Stomach smooth muscle (tissue), 2 donors: ENCODE measurements at regions not wholly inside any gene's neighbourhood (a gene's known extent, or its start where the extent isn't known, plus 50 kb on each side); places are given as distances from the start of the nearest gene placed in this dataset.

Source experiments
- H3K27ac ChIP-seq: one replicate; pipeline ENCODE4 v1.7.0; 2013; ENCODE audit warnings: mild to moderate bottlenecking, low read length, inconsistent platforms
- H3K27me3 ChIP-seq, 2 donors: one replicate each; pipeline ENCODE4 v1.7.0; 2013; ENCODE audit warnings: low read length in 2 of 2; ENCODE audit not compliant: insufficient read depth in 2 of 2, control insufficient read depth in 1 of 2
- H3K36me3 ChIP-seq, 2 donors: one replicate each; pipeline ENCODE4 v1.7.0; 2013; ENCODE audit warnings: low read length in 2 of 2; ENCODE audit not compliant: control insufficient read depth in 2 of 2, insufficient read depth in 2 of 2
- H3K4me1 ChIP-seq: one replicate; pipeline ENCODE4 v1.7.0; 2013; ENCODE audit warnings: low read length; ENCODE audit not compliant: control insufficient read depth, insufficient read depth
- H3K4me3 ChIP-seq, 2 donors: one replicate each; pipeline ENCODE4 v1.7.0; 2013; ENCODE audit warnings: low read length in 2 of 2
- H3K9ac ChIP-seq, 2 donors: one replicate each; pipeline ENCODE4 v1.7.0; 2013; ENCODE audit warnings: low read length in 2 of 2, mild to moderate bottlenecking in 1 of 2
- H3K9me3 ChIP-seq, 2 donors: one replicate each; pipeline ENCODE4 v1.7.0; 2013; ENCODE audit warnings: low read length in 2 of 2; ENCODE audit not compliant: control insufficient read depth in 2 of 2
- donor health status: healthy.
- donor health status: Pancreatic carcinoma.

DNA sequence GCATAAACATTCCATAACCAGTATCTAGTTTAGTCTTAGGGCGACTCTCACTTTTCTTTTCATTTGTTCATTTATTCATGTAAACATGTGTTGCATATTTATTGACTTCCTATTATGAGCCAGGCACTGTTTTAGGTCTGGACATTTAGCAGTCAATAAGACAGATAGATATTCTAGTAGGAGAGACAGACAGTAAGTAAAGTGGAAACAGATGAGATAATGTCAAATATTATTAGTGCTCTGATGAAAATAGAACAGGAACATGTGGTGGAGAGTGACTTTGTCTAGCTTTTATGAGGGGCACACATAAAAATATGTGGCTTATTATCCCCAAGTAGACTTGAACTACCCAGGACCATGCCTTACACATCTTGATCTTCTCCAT is 193.0 kb downstream of the NDFIP2 start:
- Histone ChIP-seq H3K9ac (no peak overlapping the region), H3K27ac (no peak overlapping the region)

DNA sequence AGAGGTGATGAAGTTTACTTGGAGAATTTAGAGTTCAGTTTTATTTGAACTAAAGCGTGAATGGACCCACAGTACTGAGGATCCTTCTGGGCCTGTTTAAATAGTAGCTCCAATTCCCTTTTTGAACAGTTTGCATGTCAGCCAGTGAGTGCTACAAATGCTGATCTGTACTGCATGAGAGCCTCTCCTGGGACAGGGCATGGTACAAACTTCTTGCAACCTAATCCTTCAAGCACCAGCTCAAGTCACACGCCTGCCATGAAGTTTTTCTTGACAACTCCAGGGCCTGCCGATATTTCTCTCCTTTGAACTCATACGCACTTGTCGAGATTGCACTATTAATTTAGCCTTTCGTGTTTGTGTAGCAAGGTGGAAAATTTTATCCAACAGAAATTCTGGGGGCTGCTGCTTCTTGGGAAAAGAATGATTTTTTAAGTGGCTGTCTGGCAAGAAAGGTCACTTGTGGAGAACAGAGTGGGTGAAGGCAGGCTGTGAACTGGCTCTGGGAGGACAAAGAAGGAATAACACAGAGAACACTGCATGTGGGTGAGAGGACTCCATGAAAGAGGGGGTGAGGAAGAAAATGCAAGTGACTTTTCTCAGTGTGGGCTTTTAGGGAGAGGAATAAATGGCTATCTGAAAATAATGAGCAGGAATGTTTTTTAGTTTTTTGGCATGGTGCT is 192.5 kb downstream of the NDFIP2 start:
- Histone ChIP-seq H3K27ac (no peak overlapping the region), H3K36me3 (no peaks in the 10 kb centered on the region), H3K4me3 (no peak overlapping the region), H3K9me3 (no peaks in the 10 kb centered on the region), H3K4me1 (no peaks in the 10 kb centered on the region), H3K9ac (no peak overlapping the region), H3K27me3 (no peaks in the 10 kb centered on the region)

More for the DNA sequence above, 193.0 kb downstream of the NDFIP2 start:
- H3K36me3 ChIP-seq, result no peaks in the 10 kb centered on the region
- no peaks in the 10 kb centered on the region for H3K9me3 ChIP-seq
- H3K4me1 ChIP-seq, result no peaks in the 10 kb centered on the region
- no peaks in the 10 kb centered on the region for H3K27me3 ChIP-seq
- no peak overlapping the region for H3K4me3 ChIP-seq

DNA sequence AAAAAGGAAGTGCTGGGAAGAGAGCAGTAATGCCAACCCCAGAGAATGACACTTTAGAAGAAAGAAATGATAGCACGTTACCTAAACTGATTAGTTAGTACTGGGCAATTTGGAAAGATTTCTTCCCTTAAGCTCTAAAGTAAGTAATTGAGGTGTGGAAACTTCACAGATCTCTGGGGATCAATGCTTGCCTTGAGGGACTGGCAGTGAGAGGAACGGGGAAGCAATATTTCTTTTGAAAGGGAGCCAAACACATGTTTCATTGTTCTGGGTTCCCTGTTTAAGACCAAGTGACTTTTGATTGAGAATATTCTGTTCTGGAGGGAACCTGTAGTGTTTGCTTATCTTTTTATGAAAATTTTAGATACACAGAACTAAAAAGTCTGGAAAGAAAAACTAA is 190.5 kb downstream of the NDFIP2 start:
- Histone ChIP-seq H3K4me1 (no peaks in the 10 kb centered on the region), H3K4me3 (no peak overlapping the region), H3K9ac (no peak overlapping the region), H3K27ac (no peak overlapping the region), H3K9me3 (no peaks in the 10 kb centered on the region), H3K36me3 (no peaks in the 10 kb centered on the region), H3K27me3 (no peaks in the 10 kb centered on the region)

DNA sequence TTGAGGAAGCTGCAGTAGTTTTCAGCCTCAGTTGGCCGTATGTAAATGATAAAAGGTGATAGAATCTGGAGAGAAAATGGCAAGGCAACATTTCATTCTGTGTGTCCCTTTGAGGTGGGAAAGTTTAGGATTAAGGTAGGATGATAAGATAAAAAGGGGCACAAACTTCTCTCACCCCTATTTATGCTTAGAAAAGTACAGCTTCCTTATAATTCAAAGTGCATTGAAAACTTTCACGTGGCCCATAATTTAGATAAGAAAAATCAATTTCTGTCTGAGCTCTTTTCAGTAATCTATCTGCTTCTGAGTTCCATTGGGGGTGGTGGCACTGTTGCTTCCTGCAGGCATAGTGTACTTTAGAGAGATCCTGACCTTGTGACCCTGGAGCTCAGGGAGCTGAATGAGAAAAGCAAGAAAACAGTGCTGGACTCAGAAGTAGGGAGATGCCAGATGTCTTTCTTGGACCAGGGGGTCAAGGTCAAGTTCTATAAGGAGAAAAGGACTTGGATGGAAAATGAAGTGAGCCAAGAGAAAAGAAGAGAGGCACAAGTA is 187.3 kb downstream of the NDFIP2 start:
- Histone ChIP-seq H3K4me1 (no peaks in the 10 kb centered on the region), H3K27me3 (no peaks in the 10 kb centered on the region), H3K9me3 (no peaks in the 10 kb centered on the region), H3K9ac (no peak overlapping the region), H3K36me3 (no peaks in the 10 kb centered on the region), H3K4me3 (no peak overlapping the region), H3K27ac (no peak overlapping the region)

DNA sequence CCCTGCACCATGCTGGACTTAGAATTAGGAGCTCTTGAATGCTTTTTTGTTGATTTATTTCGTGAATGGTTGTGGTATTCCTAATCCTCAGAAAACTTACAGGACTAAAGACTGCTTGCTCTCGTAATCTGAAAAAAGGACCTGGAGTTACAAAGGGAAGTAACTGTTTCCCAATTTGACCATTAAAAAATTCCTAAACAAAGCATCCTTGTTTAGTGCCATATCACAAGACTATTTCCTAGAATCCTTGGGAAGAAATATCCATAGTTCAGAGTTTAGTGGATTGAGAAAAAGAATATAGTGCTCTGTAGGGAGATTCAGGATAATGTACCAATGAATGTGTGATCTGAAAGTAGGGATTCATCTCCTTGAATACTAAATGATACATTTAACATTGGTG is 186.8 kb downstream of the NDFIP2 start:
- H3K36me3 ChIP-seq, result no peaks in the 10 kb centered on the region
- no peaks in the 10 kb centered on the region for H3K9me3 ChIP-seq
- H3K4me1 ChIP-seq, result no peaks in the 10 kb centered on the region
- H3K27me3 ChIP-seq, result no peaks in the 10 kb centered on the region
- H3K27ac ChIP-seq, result no peak overlapping the region
- H3K9ac ChIP-seq, result no peak overlapping the region
- no peak overlapping the region for H3K4me3 ChIP-seq

DNA sequence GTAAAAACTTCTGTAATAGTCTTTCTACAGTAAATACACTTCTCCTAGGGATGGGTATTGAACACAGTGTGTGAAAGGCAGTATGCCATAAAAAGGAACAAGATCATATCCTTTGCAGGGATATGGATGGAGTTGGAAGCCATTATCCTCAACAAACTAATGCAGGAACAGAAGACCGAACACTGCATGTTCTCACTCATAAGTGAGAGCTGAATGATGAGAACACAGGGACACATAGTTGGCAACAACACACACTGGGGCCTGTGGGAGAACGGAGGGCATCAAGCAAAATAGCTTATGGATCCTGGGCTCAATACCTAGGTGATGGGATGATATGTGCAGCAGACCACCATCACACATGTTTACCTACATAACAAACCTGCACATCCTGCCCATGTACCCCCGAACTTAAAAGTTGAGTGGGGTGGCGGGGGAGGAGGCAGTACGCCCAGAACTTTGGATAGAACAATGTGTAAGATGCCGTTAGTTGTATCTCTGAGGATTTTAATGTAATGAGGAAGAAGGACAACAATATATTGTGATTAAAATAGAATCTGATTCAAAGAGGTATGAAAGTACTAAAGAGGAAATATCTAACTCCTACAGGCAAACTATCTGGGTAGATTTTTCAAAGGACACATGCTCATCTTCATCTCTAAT is 183.2 kb downstream of the NDFIP2 start:
- no peak overlapping the region for H3K9ac ChIP-seq
- H3K9me3 ChIP-seq, result no peaks in the 10 kb centered on the region
- H3K4me1 ChIP-seq, result no peaks in the 10 kb centered on the region
- H3K27me3 ChIP-seq, result no peaks in the 10 kb centered on the region
- no peak overlapping the region for H3K4me3 ChIP-seq
- no peak overlapping the region for H3K27ac ChIP-seq
- no peaks in the 10 kb centered on the region for H3K36me3 ChIP-seq

DNA sequence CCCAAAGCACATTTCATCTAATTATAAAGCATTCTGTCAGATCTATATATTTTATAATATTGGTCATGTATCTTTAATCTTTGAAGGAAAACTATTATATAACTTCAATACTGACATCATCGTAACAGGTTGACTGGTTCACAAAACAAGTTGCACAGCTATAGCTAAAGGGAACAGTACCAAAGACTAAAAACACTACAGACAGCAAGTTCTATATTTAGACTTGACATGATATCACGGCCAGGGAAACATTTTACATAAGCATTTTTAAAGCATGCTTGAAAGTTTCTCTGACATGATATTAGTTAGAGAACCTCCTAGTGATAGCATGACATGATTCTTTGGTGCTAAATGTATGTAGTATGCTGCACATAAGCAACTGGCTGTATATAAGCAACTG is 182.5 kb downstream of the NDFIP2 start:
- Histone ChIP-seq H3K27ac (no peak overlapping the region), H3K9ac (no peak overlapping the region), H3K36me3 (no peaks in the 10 kb centered on the region), H3K4me3 (no peak overlapping the region), H3K9me3 (no peaks in the 10 kb centered on the region), H3K4me1 (peaks cover 2% of the 10 kb centered on the region), H3K27me3 (no peaks in the 10 kb centered on the region)

DNA sequence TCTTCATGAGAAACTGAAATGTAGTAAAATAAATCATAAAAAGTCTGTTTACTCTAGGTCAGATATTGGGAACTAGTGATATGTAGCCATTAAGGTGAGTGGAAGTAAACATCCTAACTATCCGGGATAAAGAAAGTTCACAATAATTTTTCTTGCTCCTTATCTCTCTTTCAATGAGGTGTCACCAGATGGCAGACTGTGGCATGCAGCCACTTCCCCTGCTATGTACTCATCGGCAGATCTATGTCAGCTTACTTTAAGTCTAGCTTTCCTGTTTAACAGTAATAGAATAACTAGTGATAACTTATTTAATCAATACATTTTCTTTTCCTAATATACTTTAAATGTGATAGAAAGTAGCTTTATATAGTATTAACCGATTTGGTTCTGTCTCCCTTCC is 181.9 kb downstream of the NDFIP2 start:
- no peak overlapping the region for H3K4me3 ChIP-seq
- no peaks in the 10 kb centered on the region for H3K9me3 ChIP-seq
- no peaks in the 10 kb centered on the region for H3K36me3 ChIP-seq
- H3K4me1 ChIP-seq, result peaks cover 4% of the 10 kb centered on the region
- no peak overlapping the region for H3K9ac ChIP-seq
- H3K27ac ChIP-seq, result no peak overlapping the region
- no peaks in the 10 kb centered on the region for H3K27me3 ChIP-seq

DNA sequence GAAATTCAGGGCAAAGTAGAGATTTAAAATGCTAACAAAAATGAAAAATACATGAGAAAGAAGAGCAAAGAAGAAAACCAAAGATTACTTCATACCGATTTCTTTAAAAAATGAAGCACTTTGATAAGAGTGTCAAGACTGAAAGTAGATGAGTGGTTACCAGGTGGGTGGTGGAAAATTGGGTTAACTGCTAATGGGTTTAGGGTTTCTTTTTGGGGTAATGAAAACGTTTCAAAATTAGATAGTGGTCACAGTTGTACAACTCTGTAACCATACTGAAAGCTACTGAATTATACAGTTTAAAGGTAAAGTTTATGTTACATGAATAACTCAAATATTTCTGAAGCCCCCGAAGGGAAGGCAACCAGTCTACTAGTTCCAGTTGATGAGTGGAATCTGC is 179.4 kb downstream of the NDFIP2 start:
- Histone ChIP-seq H3K4me3 (no peak overlapping the region), H3K4me1 (peaks cover 4% of the 10 kb centered on the region), H3K9me3 (no peaks in the 10 kb centered on the region), H3K9ac (no peak overlapping the region), H3K36me3 (no peaks in the 10 kb centered on the region), H3K27ac (no peak overlapping the region), H3K27me3 (no peaks in the 10 kb centered on the region)

DNA sequence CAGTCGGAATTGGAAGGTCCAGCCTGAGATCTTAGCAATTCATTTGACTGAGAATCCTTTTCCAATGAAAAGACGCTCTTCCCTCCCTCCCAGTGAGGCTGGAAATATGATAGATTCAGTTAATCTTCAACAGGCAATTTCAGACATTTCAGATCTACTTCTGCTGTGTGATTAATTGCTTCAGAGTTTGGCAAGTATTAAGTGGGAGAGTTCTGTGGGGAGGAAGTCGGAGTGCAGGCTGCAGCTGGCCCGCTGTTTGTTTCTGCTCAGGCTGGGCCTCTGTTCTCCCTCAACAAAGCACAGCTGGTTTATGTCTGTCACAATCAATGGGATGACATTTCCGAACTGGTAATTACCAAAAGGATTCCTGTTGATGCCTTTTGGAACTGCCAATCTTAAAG is 178.2 kb downstream of the NDFIP2 start:
- Histone ChIP-seq H3K9ac (no peak overlapping the region), H3K27ac (no peak overlapping the region), H3K9me3 (no peaks in the 10 kb centered on the region), H3K36me3 (no peaks in the 10 kb centered on the region), H3K27me3 (no peaks in the 10 kb centered on the region), H3K4me1 (peaks cover 4% of the 10 kb centered on the region), H3K4me3 (no peak overlapping the region)

DNA sequence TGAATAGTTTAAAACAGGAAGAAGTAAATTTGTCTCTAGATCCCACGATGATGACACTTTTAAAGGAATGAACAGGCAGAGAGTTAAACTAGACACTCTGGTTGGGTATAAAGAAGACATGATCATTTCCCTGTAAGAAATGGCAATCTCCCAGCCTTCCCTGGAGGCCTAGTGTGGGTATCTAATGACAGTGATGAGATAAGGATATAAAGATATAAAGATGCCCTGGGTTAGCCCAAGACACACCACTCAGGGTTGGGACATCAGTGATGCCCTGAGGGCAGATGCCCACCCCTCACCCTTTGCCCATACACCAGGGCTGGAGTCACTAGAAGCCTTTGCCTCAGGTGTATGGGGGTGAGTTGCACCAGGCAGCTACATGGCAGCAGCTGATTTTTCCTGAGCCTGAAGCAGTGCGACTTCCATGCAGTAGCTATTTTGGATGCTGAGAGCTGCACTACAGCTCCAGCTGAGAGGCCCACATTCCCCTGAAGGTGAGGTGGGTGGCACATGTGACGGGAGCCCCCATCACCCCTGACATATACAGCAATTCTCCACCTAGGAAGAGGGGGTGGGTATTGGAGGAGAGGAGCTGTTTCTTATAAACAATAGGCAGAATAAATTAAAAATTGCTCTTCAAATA is 177.5 kb downstream of the NDFIP2 start:
- no peak overlapping the region for H3K9ac ChIP-seq
- H3K9me3 ChIP-seq, result no peaks in the 10 kb centered on the region
- H3K4me1 ChIP-seq, result peaks cover 4% of the 10 kb centered on the region
- no peak overlapping the region for H3K27ac ChIP-seq
- no peaks in the 10 kb centered on the region for H3K27me3 ChIP-seq
- H3K36me3 ChIP-seq, result no peaks in the 10 kb centered on the region
- no peak overlapping the region for H3K4me3 ChIP-seq
